ENCODE measurements at regions not wholly inside any gene's neighbourhood (a gene's known extent, or its start where the extent isn't known, plus 50 kb on each side); places are given as distances from the start of the nearest gene placed in this dataset.
"Not testable (repeated sequence)": the region's sequence is repeated elsewhere in the genome, so short reads cannot be mapped to it uniquely, and the experiment has no call there.

DNA sequence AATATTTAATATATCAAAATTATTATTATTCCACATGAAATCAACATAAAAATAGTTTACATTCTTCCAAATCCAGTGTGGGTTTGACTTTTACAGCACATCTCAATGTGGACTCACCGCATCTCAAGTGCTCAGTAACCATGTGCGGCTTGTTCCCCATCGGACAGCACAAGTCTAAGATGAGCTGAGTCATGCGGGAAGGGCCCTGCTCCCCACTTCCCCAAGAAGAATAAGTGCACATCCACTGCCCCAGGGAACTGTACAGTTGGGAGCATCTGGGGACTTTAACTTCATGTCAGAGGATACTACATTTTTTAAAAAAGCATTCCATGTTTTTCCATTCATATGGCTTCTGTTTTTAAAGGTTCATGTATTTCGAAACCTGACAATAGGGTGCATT lies 325.6 kb downstream of the BTBD3 start:
- H3K4me3 Mint-ChIP-seq (ENCODE audit: low read depth) = no peak overlapping the region
- TF ChIP-seq, protein P1, sequence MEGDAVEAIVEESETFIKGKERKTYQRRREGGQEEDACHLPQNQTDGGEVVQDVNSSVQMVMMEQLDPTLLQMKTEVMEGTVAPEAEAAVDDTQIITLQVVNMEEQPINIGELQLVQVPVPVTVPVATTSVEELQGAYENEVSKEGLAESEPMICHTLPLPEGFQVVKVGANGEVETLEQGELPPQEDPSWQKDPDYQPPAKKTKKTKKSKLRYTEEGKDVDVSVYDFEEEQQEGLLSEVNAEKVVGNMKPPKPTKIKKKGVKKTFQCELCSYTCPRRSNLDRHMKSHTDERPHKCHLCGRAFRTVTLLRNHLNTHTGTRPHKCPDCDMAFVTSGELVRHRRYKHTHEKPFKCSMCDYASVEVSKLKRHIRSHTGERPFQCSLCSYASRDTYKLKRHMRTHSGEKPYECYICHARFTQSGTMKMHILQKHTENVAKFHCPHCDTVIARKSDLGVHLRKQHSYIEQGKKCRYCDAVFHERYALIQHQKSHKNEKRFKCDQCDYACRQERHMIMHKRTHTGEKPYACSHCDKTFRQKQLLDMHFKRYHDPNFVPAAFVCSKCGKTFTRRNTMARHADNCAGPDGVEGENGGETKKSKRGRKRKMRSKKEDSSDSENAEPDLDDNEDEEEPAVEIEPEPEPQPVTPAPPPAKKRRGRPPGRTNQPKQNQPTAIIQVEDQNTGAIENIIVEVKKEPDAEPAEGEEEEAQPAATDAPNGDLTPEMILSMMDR (IDR thresholded peaks at IDR 0.05; ENCODE audit: unreplicated experiment) = no peak
- peaks cover 4% of the 10 kb centered on the region for H3K4me1 Mint-ChIP-seq (ENCODE audit: low read depth)
- H3K9me3 Mint-ChIP-seq (ENCODE audit: low read depth) = no peaks in the 10 kb centered on the region
- DNase-seq (ENCODE audit: low spot score, unreplicated experiment) = no peak
- H3K36me3 Mint-ChIP-seq (ENCODE audit: insufficient read depth) = no peaks in the 10 kb centered on the region
- no peaks in the 10 kb centered on the region for H3K27me3 Mint-ChIP-seq
- H3K27ac Mint-ChIP-seq = no peak overlapping the region

DNA sequence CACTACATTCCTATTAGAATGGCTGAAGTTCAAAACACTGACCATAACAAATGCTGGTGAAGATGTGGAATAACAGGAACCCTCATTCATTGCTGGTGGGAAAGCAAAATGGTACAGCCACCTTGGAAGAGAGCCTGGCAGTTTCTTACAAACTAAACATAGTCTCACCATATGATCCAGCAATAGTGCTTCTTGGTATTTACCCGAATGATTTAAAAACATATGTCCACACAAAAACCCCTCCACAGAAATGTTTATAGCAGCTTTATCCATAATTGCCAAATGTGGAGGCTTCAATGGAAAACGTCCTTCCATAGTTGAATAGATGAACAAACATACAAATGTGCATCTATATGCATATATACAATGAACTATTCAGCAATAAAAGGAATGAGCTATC lies 330.8 kb downstream of the BTBD3 start:
- Mint-ChIP-seq H3K4me1 (ENCODE audit: low read depth) (no peaks in the 10 kb centered on the region), H3K4me3 (ENCODE audit: low read depth) (no peak overlapping the region), H3K36me3 (ENCODE audit: insufficient read depth) (no peaks in the 10 kb centered on the region), H3K9me3 (ENCODE audit: low read depth) (peaks cover 9% of the 10 kb centered on the region), H3K27me3 (no peaks in the 10 kb centered on the region), H3K27ac (no peak overlapping the region)
- TF ChIP-seq, protein P1 (IDR thresholded peaks at IDR 0.05; ENCODE audit: unreplicated experiment) = no peak
- DNase-seq (ENCODE audit: low spot score, unreplicated experiment) = no peak

DNA sequence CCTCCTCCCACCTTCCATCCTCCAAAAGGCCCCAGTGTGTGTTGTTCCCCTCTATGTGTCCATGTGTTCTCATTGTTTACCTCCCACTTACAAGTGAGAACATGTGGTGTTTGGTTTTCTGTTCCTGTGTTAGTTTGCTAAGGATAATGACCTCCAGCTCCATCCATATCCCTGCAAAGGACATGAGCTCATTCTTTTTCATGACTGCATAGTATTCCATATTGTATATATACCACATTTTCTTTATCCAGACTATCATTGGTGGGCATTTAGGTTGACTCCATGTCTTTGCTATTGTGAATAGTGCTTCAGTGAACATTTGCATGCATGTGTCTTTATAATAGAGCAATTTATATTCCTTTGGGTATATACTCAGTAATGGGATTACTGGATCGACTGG lies 333.0 kb downstream of the BTBD3 start:
- not testable (repeated sequence) for H3K9me3 Mint-ChIP-seq (ENCODE audit: low read depth); H3K4me1 Mint-ChIP-seq (ENCODE audit: low read depth); H3K27ac Mint-ChIP-seq; DNase-seq (ENCODE audit: low spot score, unreplicated experiment); H3K27me3 Mint-ChIP-seq; H3K36me3 Mint-ChIP-seq (ENCODE audit: insufficient read depth); H3K4me3 Mint-ChIP-seq (ENCODE audit: low read depth)

DNA sequence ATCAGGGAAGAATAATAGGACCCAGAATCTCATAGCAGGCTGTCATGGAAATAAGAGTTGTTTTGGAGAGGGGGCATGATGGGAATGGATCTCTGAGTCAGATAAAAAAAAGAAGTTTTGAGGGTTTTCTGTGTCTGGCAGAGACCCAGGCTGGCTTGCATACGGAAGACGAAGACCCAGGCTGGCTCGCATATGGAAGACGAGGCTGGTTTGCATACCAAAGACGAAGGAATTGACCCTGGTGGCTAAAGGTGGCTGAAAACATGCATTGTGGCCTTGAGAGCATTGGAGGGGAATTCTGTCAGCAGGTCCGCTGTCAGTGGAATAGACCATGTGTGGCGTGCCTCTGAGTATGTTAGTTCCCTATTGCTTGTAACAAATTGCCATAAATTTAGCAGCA lies 335.1 kb downstream of the BTBD3 start:
- no peaks in the 10 kb centered on the region for H3K4me1 Mint-ChIP-seq (ENCODE audit: low read depth)
- H3K27ac Mint-ChIP-seq = no peak overlapping the region
- no peaks in the 10 kb centered on the region for H3K36me3 Mint-ChIP-seq (ENCODE audit: insufficient read depth)
- H3K9me3 Mint-ChIP-seq (ENCODE audit: low read depth) = peaks cover 9% of the 10 kb centered on the region
- H3K4me3 Mint-ChIP-seq (ENCODE audit: low read depth) = no peak overlapping the region
- no peak for DNase-seq (ENCODE audit: low spot score, unreplicated experiment)
- TF ChIP-seq, protein P1 (IDR thresholded peaks at IDR 0.05; ENCODE audit: unreplicated experiment) = no peak
- no peaks in the 10 kb centered on the region for H3K27me3 Mint-ChIP-seq

DNA sequence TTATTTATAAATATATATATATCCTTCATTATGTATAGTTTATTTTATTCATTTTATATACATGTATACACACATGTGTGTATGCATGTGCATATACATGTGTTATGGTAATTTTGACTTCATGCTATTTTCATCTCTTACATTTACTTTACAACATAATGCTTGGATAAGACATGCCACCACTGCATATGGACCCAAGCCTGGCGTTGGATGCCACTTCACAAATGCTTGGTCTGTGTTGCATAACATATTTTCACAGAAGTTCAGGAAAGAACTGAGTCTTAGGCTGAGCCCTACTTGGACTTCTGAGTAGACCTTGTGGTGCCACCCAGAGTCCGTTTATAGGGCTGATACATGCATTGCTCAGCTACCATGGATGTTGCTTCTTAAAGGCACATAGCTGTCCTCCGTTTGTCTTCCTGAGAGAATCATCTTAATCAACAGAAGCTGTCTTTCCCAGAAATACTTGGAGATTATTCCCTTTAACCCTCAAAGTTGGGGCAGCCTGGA lies 337.8 kb downstream of the BTBD3 start:
- Mint-ChIP-seq H3K27me3 (no peaks in the 10 kb centered on the region), H3K4me1 (ENCODE audit: low read depth) (no peaks in the 10 kb centered on the region), H3K9me3 (ENCODE audit: low read depth) (peaks cover 8% of the 10 kb centered on the region), H3K4me3 (ENCODE audit: low read depth) (no peak overlapping the region), H3K27ac (no peak overlapping the region), H3K36me3 (ENCODE audit: insufficient read depth) (no peaks in the 10 kb centered on the region)
- DNase-seq (ENCODE audit: low spot score, unreplicated experiment) = no peak
- TF ChIP-seq, protein P1 (IDR thresholded peaks at IDR 0.05; ENCODE audit: unreplicated experiment) = no peak

DNA sequence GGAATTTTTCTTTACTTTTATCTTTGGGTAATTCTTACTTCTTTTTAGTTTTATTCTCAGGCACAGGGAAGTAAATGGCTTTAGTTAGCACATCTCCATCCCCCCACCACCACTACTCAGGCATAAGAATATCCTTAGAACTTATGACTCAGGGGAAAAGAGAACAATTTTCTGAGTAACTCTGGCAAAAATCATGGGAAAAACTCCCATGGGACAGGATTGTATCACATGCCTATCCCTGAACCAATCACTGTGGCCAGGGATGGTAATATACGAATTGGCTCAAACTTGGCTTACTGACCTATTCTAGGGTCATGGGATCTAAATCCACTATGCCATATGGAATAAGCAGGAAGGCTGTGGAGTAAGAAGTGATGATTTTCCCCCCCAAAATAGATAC lies 339.1 kb downstream of the BTBD3 start:
- Mint-ChIP-seq H3K36me3 (ENCODE audit: insufficient read depth) (no peaks in the 10 kb centered on the region), H3K27me3 (no peaks in the 10 kb centered on the region), H3K27ac (no peak overlapping the region), H3K4me3 (ENCODE audit: low read depth) (no peak overlapping the region), H3K9me3 (ENCODE audit: low read depth) (no peaks in the 10 kb centered on the region), H3K4me1 (ENCODE audit: low read depth) (no peaks in the 10 kb centered on the region)
- DNase-seq (ENCODE audit: low spot score, unreplicated experiment) = no peak
- TF ChIP-seq, protein P1 (IDR thresholded peaks at IDR 0.05; ENCODE audit: unreplicated experiment) = no peak

Data from progenitor cell of endocrine pancreas (in vitro differentiated cells).